Tibial artery (tissue), 4 donors: ENCODE measurements at regions not wholly inside any gene's neighbourhood (a gene's known extent, or its start where the extent isn't known, plus 50 kb on each side); places are given as distances from the start of the nearest gene placed in this dataset.

Source experiments
- DNase-seq, 2 donors: peaks; one replicate each; pipeline ENCODE4 v3.0.0-alpha.2; 2019
- H3K27ac ChIP-seq, 2 donors: fragments of 200-600 bp; sonication (generic) in 1 of 2; 1 replicate in 1 of 2; 2 replicates in 1 of 2; pipeline ENCODE4 v1.5.1; 2018 to 2019; ENCODE audit warnings: mild to moderate bottlenecking in 1 of 2
- H3K27me3 ChIP-seq, 2 donors: fragments of 200-600 bp; sonication (generic) in 1 of 2; one replicate each; pipeline versions ENCODE4 v1.5.1 to v1.6.0; 2016 to 2019
- H3K36me3 ChIP-seq, 3 donors: fragments of 200-600 bp; sonication (generic) in 2 of 3; one replicate each; pipeline ENCODE4 v1.5.1; 2016 to 2019; ENCODE audit warnings: mild to moderate bottlenecking in 2 of 3
- H3K4me1 ChIP-seq, 4 donors: fragments of 200-600 bp; sonication (generic) in 2 of 4; 1 replicate in 3 of 4; 2 replicates in 1 of 4; pipeline ENCODE4 v1.5.1; 2016 to 2019
- H3K4me3 ChIP-seq, 2 donors: fragments of 200-600 bp; sonication (generic) in 1 of 2; 1 replicate in 1 of 2; 2 replicates in 1 of 2; pipeline ENCODE4 v1.5.1; 2018 to 2019; ENCODE audit warnings: mild to moderate bottlenecking in 2 of 2
- H3K9me3 ChIP-seq, 3 donors: fragments of 200-600 bp; sonication (generic) in 1 of 3; one replicate each; pipeline ENCODE4 v1.5.1; 2016 to 2019
- CTCF ChIP-seq, 2 experiments: fragments of 200-600 bp in 1 of 2; fragments of 450-650 bp in 1 of 2; IDR thresholded peaks; one replicate each; pipeline ENCODE4 v1.5.1; 2017 to 2019; ENCODE audit warnings: antibody characterized with exemption in 2 of 2, mild to moderate bottlenecking in 1 of 2, moderate library complexity in 1 of 2
- intact Hi-C: fragments of 100-400 bp; cut with DNase I; formaldehyde crosslinking; loops from one replicate; pipeline ENCODE4 v1.15.0; 2023; ENCODE audit warnings: low total_unique reads

- Histone ChIP-seq H3K36me3 (no peaks in the 10 kb centered on the region), H3K4me3 (no peak overlapping the region), H3K4me1 (no peaks in the 10 kb centered on the region), H3K27ac (no peak overlapping the region), H3K9me3 (no peaks in the 10 kb centered on the region), H3K27me3 (no peaks in the 10 kb centered on the region)
- DNase-seq = no peak
- intact Hi-C loops = no loop called here
- no peak for TF ChIP-seq CTCF (IDR thresholded peaks at IDR 0.05)
These were observed 755.1 kb upstream of the EPHA6 start for GRCh38 chr3:96059301-96059700.

- H3K36me3 ChIP-seq = no peaks in the 10 kb centered on the region
- no peaks in the 10 kb centered on the region for H3K27me3 ChIP-seq
- H3K27ac ChIP-seq = no peak overlapping the region
- H3K4me3 ChIP-seq = no peak overlapping the region
- no peak for TF ChIP-seq CTCF (IDR thresholded peaks at IDR 0.05)
- no peaks in the 10 kb centered on the region for H3K9me3 ChIP-seq
- no peaks in the 10 kb centered on the region for H3K4me1 ChIP-seq
- intact Hi-C loops = no loop called here
- DNase-seq = no peak
These were observed 745.3 kb upstream of the EPHA6 start for GRCh38 chr3:96069065-96069464.

- H3K36me3 ChIP-seq = no peaks in the 10 kb centered on the region
- no peaks in the 10 kb centered on the region for H3K27me3 ChIP-seq
- intact Hi-C loops = no loop called here
- no peaks in the 10 kb centered on the region for H3K9me3 ChIP-seq
- H3K4me3 ChIP-seq = no peak overlapping the region
- no peaks in the 10 kb centered on the region for H3K4me1 ChIP-seq
- H3K27ac ChIP-seq = no peak overlapping the region
- TF ChIP-seq CTCF (IDR thresholded peaks at IDR 0.05) = no peak
- no peak for DNase-seq
These were observed 743.7 kb upstream of the EPHA6 start for GRCh38 chr3:96070678-96071077.

- Histone ChIP-seq H3K9me3 (no peaks in the 10 kb centered on the region), H3K27ac (no peak overlapping the region), H3K36me3 (no peaks in the 10 kb centered on the region), H3K4me3 (no peak overlapping the region), H3K27me3 (no peaks in the 10 kb centered on the region), H3K4me1 (no peaks in the 10 kb centered on the region)
- DNase-seq = no peak
- intact Hi-C loops = no loop called here
- TF ChIP-seq CTCF (IDR thresholded peaks at IDR 0.05) = no peak
These were observed 743.3 kb upstream of the EPHA6 start for GRCh38 chr3:96071097-96071496.

GRCh38 chr3:96072226-96072625 lies 742.2 kb upstream of the EPHA6 start:
- no peak for DNase-seq
- no peak for TF ChIP-seq CTCF (IDR thresholded peaks at IDR 0.05)
- Histone ChIP-seq H3K9me3 (no peaks in the 10 kb centered on the region), H3K4me1 (no peaks in the 10 kb centered on the region), H3K4me3 (no peak overlapping the region), H3K36me3 (no peaks in the 10 kb centered on the region), H3K27me3 (no peaks in the 10 kb centered on the region), H3K27ac (no peak overlapping the region)
- intact Hi-C loops = no loop called here

- Histone ChIP-seq H3K4me1 (no peaks in the 10 kb centered on the region), H3K9me3 (no peaks in the 10 kb centered on the region), H3K27ac (no peak overlapping the region), H3K4me3 (no peak overlapping the region), H3K36me3 (no peaks in the 10 kb centered on the region), H3K27me3 (no peaks in the 10 kb centered on the region)
- intact Hi-C loops = no loop called here
- DNase-seq = no peak
- TF ChIP-seq CTCF (IDR thresholded peaks at IDR 0.05) = no peak
These were observed 730.8 kb upstream of the EPHA6 start for GRCh38 chr3:96083610-96084009.
